Skin epidermis (tissue), 12 donors: ENCODE measurements at regions not wholly inside any gene's neighbourhood (a gene's known extent, or its start where the extent isn't known, plus 50 kb on each side); places are given as distances from the start of the nearest gene placed in this dataset.

ENCODE experiments used
- H3K27ac ChIP-seq, 21 experiments: fragments of 200-600 bp; sonication (generic) in 11 of 21; one replicate each; pipeline ENCODE4 v1.5.0; 2020; ENCODE audit warnings: mild to moderate bottlenecking in 3 of 21, inconsistent platforms in 2 of 21, moderate library complexity in 2 of 21
- H3K4me3 ChIP-seq, 7 experiments: fragments of 200-600 bp; sonication (generic) in 2 of 7; one replicate each; pipeline ENCODE4 v1.5.0; 2020; ENCODE audit warnings: inconsistent platforms in 2 of 7, mild to moderate bottlenecking in 2 of 7, moderate library complexity in 1 of 7

DNA sequence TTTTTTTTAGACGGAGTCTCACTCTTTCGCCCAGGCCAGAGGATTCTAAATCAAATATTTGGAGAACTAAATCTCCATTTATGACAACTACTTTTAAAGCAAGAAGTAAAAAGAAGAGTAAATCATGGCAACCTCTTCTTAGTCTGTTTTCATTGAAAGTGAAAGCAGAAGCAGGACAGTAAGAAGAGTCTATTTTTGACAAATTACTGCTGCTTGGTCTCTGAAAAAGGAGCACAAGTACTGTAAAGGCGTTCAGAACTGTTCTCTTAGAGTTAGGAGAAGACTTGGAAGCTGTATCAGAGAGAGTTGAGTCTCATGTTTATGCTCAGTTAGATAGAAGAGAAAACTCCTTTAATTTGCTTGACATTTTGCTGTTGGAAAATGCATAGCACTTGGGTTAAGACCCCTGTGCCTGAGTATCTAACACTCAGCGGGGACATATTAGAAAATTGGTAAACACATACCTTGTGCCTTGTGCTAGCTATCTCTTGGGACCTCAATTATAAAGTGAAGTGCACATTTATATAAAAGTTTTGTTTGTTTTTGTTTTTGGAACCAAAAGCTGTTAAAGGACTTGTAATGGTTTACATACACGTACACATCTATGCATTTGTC is 433.0 kb downstream of the ANKRD7 start:
- no peak overlapping the region for H3K4me3 ChIP-seq
- H3K27ac ChIP-seq, result no peak overlapping the region

DNA sequence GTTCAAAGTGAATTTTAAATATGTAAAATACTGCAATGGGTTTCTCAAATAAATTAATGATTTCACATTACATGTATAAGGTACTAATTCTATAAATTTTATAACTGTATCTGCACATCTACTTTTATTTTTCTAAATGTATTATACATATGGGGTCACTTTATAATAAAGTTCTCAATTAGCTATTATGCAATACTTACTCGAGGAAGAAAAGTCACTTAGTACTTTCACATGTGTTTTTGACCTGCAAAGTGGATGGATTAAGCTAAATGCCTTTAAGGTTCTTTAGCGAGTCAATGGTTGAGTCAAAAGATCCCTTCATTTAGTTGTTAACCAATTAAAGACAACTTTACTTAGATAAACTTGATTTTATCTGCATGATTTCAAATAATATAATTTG is 437.8 kb downstream of the ANKRD7 start:
- Histone ChIP-seq H3K4me3 (no peak overlapping the region), H3K27ac (no peak overlapping the region)

DNA sequence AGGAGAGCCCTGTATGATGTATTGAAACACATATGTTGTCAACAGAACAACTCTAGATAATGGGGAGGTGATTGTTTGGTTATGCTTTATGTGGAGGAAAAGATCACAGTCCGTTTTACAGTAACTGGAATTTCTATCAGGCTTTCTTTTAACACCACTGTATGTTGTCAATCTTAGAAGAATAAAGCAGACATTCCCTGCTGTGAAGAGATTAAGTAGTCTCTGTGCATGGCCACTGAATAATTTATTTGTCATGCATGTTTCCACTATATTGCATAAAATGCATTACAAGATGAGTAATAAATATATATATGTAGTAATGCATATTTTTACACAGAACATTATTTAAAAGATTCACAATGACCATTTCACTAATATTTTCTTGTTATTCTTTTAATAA is 440.0 kb downstream of the ANKRD7 start:
- Histone ChIP-seq H3K27ac (no peak overlapping the region), H3K4me3 (no peak overlapping the region)

DNA sequence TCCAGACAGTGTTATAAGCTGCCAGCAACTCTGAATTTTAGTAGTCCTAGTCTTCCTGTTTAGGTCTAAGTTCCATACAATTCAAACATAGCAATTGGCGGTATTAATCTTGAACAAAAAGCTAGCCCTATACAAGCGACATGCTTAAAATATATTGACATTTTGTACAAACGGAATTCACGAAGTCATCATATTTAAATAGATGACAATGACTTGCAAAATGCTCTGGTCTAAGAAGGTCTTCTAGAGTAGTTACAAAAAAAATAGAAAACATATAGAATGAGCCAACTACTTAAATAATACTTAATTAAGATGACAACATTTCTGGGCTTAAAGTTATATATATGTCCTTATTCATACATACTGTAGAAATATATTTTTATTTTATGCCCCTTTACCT is 446.6 kb downstream of the ANKRD7 start:
- Histone ChIP-seq H3K27ac (no peak overlapping the region), H3K4me3 (no peak overlapping the region)

DNA sequence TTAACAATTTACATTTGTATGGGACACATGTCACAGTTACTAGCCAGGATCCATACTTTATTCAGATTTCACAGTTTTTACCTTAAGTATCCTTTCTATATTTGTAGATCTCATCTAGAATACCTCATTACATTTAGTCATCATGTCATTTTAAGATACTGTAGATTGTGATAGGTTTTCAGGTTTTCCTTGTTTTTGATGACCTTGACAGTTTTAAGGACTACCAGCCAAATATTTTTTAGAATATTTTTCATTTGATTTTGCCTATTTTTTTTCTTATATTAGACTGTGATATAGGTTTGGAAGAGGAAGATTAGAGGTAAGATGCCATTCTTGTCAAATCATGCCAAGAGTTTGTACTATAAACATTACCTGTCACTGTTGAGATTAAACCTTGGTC is 460.3 kb downstream of the ANKRD7 start:
- H3K4me3 ChIP-seq, result no peak overlapping the region
- no peak overlapping the region for H3K27ac ChIP-seq

DNA sequence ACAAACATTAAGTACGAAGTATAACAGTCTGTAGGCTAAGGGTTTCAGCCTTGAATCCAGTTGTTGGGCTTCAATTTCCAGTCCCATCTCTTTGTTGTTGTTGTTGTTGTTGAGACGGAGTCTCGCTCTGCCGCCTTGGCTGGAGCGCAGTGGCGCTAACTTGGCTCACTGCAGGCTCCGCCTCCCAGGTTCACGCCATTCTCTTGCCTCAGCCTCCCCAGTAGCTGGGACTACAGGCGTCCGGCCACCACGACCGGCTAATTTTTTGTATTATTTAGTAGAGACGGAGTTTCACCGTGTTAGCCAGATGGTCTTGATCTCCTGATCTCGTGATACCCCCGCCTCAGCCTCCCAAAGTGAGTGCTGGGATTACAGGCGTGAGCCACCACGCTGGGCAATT is 464.9 kb downstream of the ANKRD7 start:
- Histone ChIP-seq H3K27ac (no peak overlapping the region), H3K4me3 (no peak overlapping the region)

DNA sequence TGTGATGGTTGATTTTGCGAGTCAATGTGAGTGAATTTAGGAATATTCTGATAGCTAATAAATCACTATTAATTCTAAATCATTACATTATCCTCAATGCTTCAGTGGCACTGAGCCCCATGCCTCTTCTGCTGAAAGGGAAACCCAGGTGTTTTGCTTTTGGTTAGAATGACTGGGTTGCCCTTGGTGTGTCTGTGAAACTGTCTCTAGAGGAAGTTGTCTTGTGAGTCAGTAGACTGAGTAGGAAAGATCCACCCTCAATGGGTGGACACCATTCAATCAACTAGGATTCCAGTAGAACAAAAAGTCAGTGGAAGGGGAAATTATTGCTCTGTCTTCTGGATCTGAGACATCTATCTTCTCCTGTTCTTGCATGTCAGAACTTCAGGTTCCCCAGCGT is 472.4 kb downstream of the ANKRD7 start:
- Histone ChIP-seq H3K4me3 (no peak overlapping the region), H3K27ac (no peak overlapping the region)

DNA sequence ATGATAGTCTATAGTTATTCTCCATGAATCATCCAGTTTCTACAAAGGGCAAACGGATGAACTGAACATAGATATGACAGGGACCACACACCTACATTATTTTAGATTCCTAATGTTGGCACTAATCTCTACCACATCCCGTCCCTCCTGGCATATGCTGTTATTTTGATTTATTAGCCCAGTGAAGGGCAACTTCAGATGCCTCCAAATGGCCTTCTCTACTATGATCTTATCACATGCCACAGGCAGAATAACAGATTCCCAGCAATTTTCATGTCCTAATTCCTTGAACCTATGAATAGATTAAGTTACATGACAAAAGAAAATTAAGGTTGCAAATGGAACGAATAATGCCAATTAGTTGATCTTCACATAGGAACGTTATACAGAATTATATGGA is 474.7 kb downstream of the ANKRD7 start:
- Histone ChIP-seq H3K27ac (no peak overlapping the region), H3K4me3 (no peak overlapping the region)

DNA sequence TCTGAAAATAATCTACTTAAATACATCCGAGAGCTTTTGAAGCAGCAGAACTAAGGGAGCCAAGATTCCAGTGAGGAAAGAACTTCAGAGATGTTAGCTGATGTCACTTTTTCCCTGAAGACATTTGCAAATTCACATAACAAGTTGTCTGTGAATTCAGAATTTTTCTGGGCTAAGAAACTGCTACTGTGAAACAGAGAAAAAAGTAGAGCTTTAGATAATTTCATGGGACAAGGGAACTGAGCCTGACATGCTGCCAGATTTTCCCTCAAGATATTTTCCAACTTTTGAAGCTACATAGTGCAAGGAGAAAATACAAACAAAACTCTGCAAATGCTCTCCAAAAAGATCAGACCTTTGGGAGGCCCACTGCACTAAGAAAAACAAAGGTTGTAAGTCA is 484.2 kb downstream of the ANKRD7 start:
- no peak overlapping the region for H3K4me3 ChIP-seq
- no peak overlapping the region for H3K27ac ChIP-seq

DNA sequence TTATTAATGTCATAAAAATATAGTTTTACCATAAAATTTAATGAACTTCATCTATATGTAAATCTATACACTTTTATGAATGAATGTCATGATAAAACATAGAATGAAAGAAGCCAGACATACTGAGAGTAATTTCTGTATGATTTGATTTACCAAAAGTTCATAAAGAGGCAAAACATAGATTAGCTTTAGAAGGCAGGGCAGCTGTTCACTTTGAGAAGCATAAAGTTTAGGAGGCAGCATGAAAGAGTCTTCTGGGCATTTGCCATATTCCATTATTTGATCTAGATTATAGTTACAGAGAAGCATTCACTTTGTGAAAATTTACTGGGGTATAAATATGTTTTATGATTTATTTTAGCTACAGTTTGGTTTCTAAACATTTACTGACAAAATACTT is 487.2 kb downstream of the ANKRD7 start:
- Histone ChIP-seq H3K4me3 (no peak overlapping the region), H3K27ac (no peak overlapping the region)

DNA sequence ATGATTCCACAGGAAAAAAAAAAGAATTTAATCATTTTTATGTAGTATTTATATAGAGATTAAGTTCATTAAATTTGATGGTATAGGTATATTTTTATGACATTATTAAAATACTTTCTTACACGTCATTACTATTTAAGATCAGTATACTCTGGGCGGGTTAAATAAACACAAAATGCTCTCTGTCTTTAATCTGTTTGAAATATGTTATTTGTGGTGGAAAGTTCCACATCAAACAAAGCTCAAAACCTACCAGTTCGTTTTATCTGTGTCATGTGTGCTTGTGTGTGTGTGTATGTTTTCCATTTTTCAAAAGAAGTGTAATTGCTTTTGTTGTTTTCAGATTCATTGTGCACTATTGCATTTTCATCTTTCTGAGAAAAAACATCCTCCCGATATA is 488.5 kb downstream of the ANKRD7 start:
- no peak overlapping the region for H3K4me3 ChIP-seq
- H3K27ac ChIP-seq, result no peak overlapping the region

DNA sequence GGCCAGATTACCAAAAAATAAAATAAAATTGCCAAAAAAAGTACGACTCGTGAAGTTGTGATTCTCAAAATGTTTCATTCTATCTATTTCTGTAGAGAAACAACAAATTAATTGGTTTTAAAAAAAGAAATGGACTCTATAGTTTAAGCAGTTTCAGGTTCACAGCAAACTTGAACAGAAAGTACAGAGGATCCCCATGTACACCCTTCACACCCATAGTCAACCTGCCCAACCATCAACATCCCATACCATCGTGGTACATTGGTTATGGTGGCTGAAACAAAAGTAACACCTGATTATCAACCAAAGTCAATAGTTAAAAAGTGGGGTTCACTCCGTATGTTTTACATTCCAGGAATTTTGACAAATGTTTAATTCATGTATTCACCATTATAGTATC is 496.1 kb downstream of the ANKRD7 start:
- no peak overlapping the region for H3K4me3 ChIP-seq
- H3K27ac ChIP-seq, result no peak overlapping the region

DNA sequence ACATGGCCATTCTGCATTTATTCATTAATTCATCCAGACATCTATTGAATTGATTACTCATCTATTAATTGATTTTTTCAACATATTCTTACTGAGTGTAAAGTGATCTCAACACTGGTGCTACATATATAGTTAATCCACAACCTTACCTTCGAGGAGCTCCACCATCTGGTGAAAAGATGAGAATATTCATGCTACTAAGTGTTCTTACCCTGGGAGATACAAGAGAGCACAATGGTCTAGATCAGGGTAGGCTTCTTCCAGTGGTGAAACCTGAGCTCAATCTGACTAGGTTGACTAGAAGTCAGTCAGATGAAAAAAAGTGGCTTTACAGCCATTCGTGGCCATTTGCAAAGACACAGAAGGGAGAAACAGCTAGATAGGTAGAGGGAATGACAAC is 507.4 kb downstream of the ANKRD7 start:
- no peak overlapping the region for H3K27ac ChIP-seq
- no peak overlapping the region for H3K4me3 ChIP-seq

DNA sequence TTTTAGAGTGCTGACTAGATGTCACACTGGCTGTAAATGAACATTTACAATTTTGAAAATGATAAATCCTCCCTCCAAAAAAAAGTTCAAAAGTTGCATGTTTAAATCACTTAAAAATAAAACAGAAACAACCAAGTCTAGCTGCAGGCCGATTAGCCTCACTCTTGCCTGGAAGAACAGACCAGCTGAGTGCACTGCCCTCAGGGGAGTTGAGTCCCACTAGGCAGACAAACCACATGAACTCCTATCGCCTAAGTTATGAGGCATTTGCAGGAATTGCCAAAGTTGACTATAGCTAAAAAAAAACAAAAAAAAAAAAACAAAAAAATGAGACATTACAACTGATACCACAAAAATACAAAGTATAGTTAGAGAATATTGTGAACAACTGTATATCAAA is 510.0 kb downstream of the ANKRD7 start:
- Histone ChIP-seq H3K27ac (no peak overlapping the region), H3K4me3 (no peak overlapping the region)

DNA sequence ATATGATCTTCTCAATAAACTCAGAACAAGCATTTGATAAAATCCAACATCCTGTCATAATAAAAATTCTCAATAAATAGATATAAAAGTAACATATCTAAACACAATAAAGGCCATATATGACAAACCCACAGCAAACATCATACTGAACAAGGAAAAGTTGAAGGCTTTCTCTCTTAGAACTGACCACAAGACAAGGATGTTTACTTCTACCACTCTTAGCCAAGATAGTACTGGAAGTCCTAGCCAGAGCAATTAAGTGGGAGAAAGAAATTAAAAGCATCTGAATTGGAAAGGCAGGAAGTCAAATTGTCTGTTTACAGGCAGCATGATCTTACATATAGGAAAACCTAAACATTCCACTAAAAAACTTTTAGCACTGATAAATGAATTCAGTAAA is 510.9 kb downstream of the ANKRD7 start:
- Histone ChIP-seq H3K27ac (no peak overlapping the region), H3K4me3 (no peak overlapping the region)

DNA sequence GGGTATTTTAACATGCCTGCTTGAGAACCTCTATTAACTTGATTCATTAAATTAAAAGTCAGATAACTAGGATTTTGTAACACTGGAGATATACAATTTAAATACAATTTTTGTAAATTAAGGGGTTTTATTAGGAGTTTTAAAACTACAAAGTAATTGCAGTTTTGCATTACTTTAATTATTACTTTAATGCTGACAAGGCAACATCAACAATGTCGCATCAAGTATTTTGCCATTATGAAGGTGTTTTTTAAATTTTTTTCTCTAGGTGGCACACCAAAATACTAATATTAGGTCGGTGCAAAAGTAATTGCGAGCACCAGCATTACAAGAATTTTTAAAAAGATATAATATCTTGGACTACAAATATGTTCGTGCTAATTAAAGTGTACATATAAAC is 513.4 kb downstream of the ANKRD7 start:
- H3K27ac ChIP-seq, result no peak overlapping the region
- no peak overlapping the region for H3K4me3 ChIP-seq

DNA sequence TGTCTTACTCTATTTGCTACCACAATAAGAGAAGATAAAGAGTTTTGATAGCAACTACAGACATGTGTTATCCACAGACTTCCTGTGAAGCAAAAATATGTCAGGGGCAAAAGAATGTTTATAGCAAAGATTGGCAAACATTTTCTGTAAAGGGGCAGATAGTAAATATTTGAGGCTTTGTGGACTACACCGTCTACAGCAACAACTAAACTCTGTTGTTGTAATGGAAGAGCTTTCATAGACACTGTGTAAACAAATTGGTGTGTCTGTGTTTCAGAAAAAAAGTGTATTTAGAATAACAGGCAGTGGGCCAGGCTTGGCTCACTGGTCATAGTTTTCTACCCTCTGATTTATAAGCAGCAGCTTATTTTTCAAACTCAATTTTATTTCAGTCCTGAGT is 521.4 kb downstream of the ANKRD7 start:
- H3K4me3 ChIP-seq, result no peak overlapping the region

DNA sequence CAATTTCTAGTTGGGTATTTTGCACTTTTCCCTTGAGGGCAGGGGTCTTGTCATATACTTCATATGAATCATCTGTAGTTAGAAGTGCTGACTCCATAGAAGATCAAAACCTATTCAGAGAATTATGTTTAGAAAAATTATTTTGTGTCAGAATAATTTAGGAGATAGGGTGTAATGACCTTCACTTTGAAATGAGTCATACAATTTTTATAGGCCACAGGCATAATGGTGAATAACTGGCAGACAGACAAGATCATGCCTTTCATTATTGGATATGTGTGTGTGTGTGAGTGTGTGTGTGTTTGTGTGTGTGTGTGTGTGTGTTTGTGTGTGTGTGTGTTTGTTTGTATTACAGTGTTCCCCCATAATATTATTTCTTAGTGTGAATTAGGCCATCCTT is 523.0 kb downstream of the ANKRD7 start:
- no peak overlapping the region for H3K27ac ChIP-seq

More for the DNA sequence above, 521.4 kb downstream of the ANKRD7 start:
- no peak overlapping the region for H3K27ac ChIP-seq

DNA sequence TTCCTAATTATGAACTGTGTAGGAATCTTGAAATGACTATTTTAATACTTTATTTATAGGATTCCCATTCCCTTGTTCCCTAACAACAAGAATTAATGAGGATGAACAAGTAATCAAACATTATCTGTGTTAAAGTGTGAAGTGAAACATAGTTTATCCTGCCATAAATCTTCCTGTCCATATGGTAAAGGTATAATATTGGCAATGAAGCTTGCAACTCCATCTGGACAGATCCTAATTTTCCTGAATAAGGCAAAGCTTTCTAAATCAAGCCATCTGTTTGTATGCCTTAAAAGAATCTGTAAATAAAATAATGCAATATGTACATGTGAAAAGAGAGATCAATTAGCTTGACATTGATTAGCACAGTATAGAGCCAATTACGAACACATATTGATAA is 529.0 kb downstream of the ANKRD7 start:
- H3K27ac ChIP-seq, result peak overlapping the region in 1 of 21 experiments; percentile 58

More for the DNA sequence above, 523.0 kb downstream of the ANKRD7 start:
- no peak overlapping the region for H3K4me3 ChIP-seq

DNA sequence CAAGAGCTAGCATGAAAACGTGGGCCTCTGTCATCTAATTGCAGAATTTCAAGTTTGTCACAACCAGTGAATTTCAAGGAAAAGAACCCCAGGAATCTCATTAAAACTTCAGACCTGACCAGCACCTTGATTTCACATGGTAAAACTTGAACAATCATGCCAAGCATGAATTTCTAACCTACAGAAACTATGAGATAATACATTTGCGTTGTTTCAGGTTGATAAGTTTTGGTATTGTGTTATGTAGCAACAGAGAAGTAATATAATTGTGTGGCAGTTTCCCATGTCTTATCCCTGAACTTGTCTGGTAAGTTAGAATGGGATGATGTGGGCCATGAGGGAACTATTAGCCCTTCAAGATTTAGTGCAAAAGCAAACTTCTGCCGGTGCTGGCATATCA is 530.1 kb downstream of the ANKRD7 start:
- Histone ChIP-seq H3K27ac (peak overlapping the region in 15 of 21 experiments; percentile 5 to 60 (median 53)), H3K4me3 (no peak overlapping the region)

More for the DNA sequence above, 529.0 kb downstream of the ANKRD7 start:
- no peak overlapping the region for H3K4me3 ChIP-seq

DNA sequence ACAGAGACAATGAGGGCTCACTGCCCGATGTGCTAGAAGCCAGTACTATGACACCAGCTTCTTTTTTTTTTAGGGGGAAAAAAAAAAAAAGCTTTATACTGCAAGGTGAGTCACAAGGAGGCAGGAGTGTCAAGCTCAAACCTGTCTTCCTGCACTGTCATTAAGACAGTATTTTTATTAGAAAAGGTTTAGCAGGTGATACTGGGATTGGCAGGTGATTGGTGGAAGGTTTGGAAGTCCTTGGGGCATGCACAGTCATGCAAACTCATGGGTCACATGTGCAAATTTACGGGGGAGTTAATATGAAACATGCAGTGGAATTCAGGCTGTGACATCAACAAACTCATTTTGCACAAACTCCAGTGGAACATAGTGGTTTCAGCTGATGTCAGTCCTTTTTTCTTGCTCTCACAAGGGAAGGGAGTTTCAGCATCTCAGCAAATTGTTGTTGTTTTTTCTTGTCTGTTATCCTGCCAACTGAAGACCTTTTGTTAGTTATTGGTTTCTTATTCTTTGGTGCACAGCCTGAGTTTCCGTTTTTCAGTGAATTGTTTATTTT is 530.6 kb downstream of the ANKRD7 start:
- no peak overlapping the region for H3K4me3 ChIP-seq
- H3K27ac ChIP-seq, result peak overlapping the region in 11 of 21 experiments; percentile 5 to 60 (median 56)

DNA sequence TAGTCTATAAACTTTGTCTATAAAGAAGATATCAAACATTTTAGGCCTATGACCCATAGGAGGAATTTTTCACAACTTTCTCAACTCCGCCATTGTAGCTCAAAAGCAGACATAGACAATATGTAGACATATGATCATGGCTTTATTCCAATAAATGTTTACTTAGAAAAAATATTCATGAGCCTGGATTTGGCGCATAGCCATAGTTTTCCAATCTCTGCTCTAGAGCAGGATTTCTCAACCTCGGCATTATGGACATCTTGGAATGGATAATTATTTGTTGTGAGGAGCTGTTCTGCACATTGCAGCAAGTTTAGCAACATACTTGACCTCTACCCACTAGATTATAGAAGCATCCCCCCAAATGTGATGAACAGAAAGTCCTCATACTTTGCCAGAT is 532.6 kb downstream of the ANKRD7 start:
- Histone ChIP-seq H3K4me3 (no peak overlapping the region), H3K27ac (no peak overlapping the region)
